BE2C (cell line): ENCODE measurements at regions not wholly inside any gene's neighbourhood (a gene's known extent, or its start where the extent isn't known, plus 50 kb on each side); places are given as distances from the start of the nearest gene placed in this dataset.

ENCODE experiments used
- DNase-seq: peaks from one replicate; pipeline ENCODE4 v3.0.0-alpha.2; 2020
- H3K27me3 ChIP-seq: fragments of 250-450 bp; sonication (Bioruptor Pico); 2 replicates; pipeline ENCODE4 v1.5.1; 2020; ENCODE audit warnings: mild to moderate bottlenecking
- H3K36me3 ChIP-seq: fragments of 250-450 bp; sonication (Bioruptor Pico); 2 replicates; pipeline ENCODE4 v1.5.1; 2020; ENCODE audit warnings: mild to moderate bottlenecking
- H3K4me1 ChIP-seq: fragments of 250-450 bp; sonication (Bioruptor Pico); 2 replicates; pipeline ENCODE4 v1.5.1; 2020
- H3K4me3 ChIP-seq: 2 replicates; pipeline ENCODE4 v1.5.1; 2011; ENCODE audit warnings: low read depth, low read length
- H3K9me3 ChIP-seq: fragments of 250-450 bp; sonication (Bioruptor Pico); 2 replicates; pipeline ENCODE4 v1.5.1; 2020
- CTCF ChIP-seq: IDR thresholded peaks from 2 replicates; pipeline ENCODE4 v1.5.1; 2012; ENCODE audit warnings: mild to moderate bottlenecking, low read depth, low read length

- no peaks in the 10 kb centered on the region for H3K36me3 ChIP-seq
- TF ChIP-seq CTCF: no peak
Observed at GRCh38 chr20:59508729-59509128, 95.6 kb upstream of the PHACTR3 start.

GRCh38 chr20:59512651-59513050 lies 91.7 kb upstream of the PHACTR3 start:
- no peaks in the 10 kb centered on the region for H3K36me3 ChIP-seq
- H3K27me3 ChIP-seq: peaks cover 41% of the 10 kb centered on the region
- H3K9me3 ChIP-seq: no peaks in the 10 kb centered on the region
- no peak for TF ChIP-seq CTCF
- no peak for DNase-seq
- H3K4me3 ChIP-seq: no peak overlapping the region
- H3K4me1 ChIP-seq: no peaks in the 10 kb centered on the region; the same call in 1 of the 2 replicates

More at GRCh38 chr20:59508729-59509128, 95.6 kb upstream of the PHACTR3 start:
- H3K9me3 ChIP-seq: no peaks in the 10 kb centered on the region
- no peak for DNase-seq
- H3K27me3 ChIP-seq: peaks cover 24% of the 10 kb centered on the region
- H3K4me3 ChIP-seq: no peak overlapping the region
- H3K4me1 ChIP-seq: no peaks in the 10 kb centered on the region

GRCh38 chr20:59514554-59514953 lies 89.8 kb upstream of the PHACTR3 start:
- no peak for DNase-seq
- H3K27me3 ChIP-seq: peaks cover 40% of the 10 kb centered on the region
- H3K4me3 ChIP-seq: no peak overlapping the region
- TF ChIP-seq CTCF: no peak
- no peaks in the 10 kb centered on the region for H3K9me3 ChIP-seq
- no peaks in the 10 kb centered on the region; the same call in 1 of the 2 replicates for H3K4me1 ChIP-seq
- no peaks in the 10 kb centered on the region for H3K36me3 ChIP-seq

- no peak overlapping the region for H3K4me3 ChIP-seq
- H3K4me1 ChIP-seq: no peaks in the 10 kb centered on the region; the same call in 1 of the 2 replicates
- no peaks in the 10 kb centered on the region for H3K36me3 ChIP-seq
- TF ChIP-seq CTCF: peak; percentile 94
- peak; percentile 90 for DNase-seq
- peaks cover 40% of the 10 kb centered on the region for H3K27me3 ChIP-seq
- H3K9me3 ChIP-seq: no peaks in the 10 kb centered on the region
Observed at GRCh38 chr20:59515013-59515905, 89.1 kb upstream of the PHACTR3 start.

- no peaks in the 10 kb centered on the region; the same call in 1 of the 2 replicates for H3K4me1 ChIP-seq
- no peak for TF ChIP-seq CTCF
- no peak for DNase-seq
- peaks cover 45% of the 10 kb centered on the region for H3K27me3 ChIP-seq
- no peaks in the 10 kb centered on the region for H3K36me3 ChIP-seq
- H3K4me3 ChIP-seq: no peak overlapping the region
- H3K9me3 ChIP-seq: no peaks in the 10 kb centered on the region
Observed at GRCh38 chr20:59515906-59516209, 88.5 kb upstream of the PHACTR3 start.
